ENCODE measurements at regions not wholly inside any gene's neighbourhood (a gene's known extent, or its start where the extent isn't known, plus 50 kb on each side); places are given as distances from the start of the nearest gene placed in this dataset.
A peak's percentile ranks its signal among the peaks of the same experiment; 100 is the strongest.

DNA sequence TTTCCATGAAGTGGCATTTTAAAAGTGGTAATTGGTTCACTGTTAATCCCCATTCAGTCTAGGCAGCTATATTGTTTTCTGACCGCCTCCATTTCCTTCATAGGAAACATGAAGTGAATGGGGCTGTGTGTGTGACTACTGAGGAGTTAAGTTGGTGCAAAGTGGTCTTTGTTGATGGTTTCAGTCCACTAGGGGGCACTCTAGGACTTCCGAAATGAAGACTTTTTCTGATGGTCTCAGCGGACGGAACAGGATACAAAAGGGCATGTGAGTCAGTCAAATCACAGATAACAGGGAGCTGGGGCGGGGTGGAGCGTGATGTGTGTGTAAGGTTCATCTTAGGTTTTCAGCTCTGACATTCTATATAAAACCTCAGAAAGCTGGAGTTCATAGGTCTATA lies 240.1 kb upstream of the OR4E1 start (continued):
- TF ChIP-seq MED13 (CRISPR knock-in tag; IDR thresholded peaks at IDR 0.05) (no peak), ZFP36 (IDR thresholded peaks at IDR 0.05; ENCODE audit: borderline replicate concordance, low read depth, low read length, partially characterized antibody) (no peak), SSRP1 (CRISPR knock-in tag; IDR thresholded peaks at IDR 0.05) (no peak), MAFK (conservative IDR thresholded peaks at IDR 0.05 in 1 of 2, IDR thresholded peaks at IDR 0.05 in 1 of 2; ENCODE audit: low read length in 2 of 2) (no peak), TBX3 (IDR thresholded peaks at IDR 0.05; ENCODE audit: borderline replicate concordance) (no peak), RAD21 (CRISPR knock-in tag; IDR thresholded peaks at IDR 0.05) (peak; percentile 38; the same call in 1 of the 2 replicates), SOX5 (CRISPR knock-in tag; IDR thresholded peaks at IDR 0.05; ENCODE audit: borderline replicate concordance) (no peak), ADNP (CRISPR knock-in tag; IDR thresholded peaks at IDR 0.05) (no peak), FOXO1 (CRISPR knock-in tag; IDR thresholded peaks at IDR 0.05) (0 out of 2 replicates have a peak, but pooled peaks have one; percentile 19), ISX (CRISPR knock-in tag; conservative IDR thresholded peaks at IDR 0.05) (no peak), ZNF234 (CRISPR knock-in tag; conservative IDR thresholded peaks at IDR 0.05) (no peak), CBX5 (CRISPR knock-in tag; IDR thresholded peaks at IDR 0.05; ENCODE audit: borderline replicate concordance) (no peak), TEAD3 (CRISPR knock-in tag; optimal IDR thresholded peaks at IDR 0.05; ENCODE audit: borderline replicate concordance) (peak; percentile 22), PHF21A (CRISPR knock-in tag; IDR thresholded peaks at IDR 0.05) (no peak), MBNL3 (CRISPR knock-in tag; conservative IDR thresholded peaks at IDR 0.05) (no peak), NFATC3 (CRISPR knock-in tag; IDR thresholded peaks at IDR 0.05) (no peak), IKZF4 (CRISPR knock-in tag; IDR thresholded peaks at IDR 0.05; ENCODE audit: borderline replicate concordance, low read depth, not compliant biosample characterization) (no peak), FOSL1 (CRISPR knock-in tag; IDR thresholded peaks at IDR 0.05; ENCODE audit: borderline replicate concordance) (peak; percentile 37; the same call in 1 of the 2 replicates), KLF12 (CRISPR knock-in tag; IDR thresholded peaks at IDR 0.05; ENCODE audit: borderline replicate concordance) (no peak), ERF (CRISPR knock-in tag; IDR thresholded peaks at IDR 0.05) (0 out of 2 replicates have a peak, but pooled peaks have one; percentile 25), ZNF563 (CRISPR knock-in tag; IDR thresholded peaks at IDR 0.05) (no peak), NFKB2 (CRISPR knock-in tag; IDR thresholded peaks at IDR 0.05; ENCODE audit: borderline replicate concordance) (no peak)
- TF ChIP-seq, protein P1, sequence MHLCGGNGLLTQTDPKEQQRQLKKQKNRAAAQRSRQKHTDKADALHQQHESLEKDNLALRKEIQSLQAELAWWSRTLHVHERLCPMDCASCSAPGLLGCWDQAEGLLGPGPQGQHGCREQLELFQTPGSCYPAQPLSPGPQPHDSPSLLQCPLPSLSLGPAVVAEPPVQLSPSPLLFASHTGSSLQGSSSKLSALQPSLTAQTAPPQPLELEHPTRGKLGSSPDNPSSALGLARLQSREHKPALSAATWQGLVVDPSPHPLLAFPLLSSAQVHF (CRISPR knock-in tag; IDR thresholded peaks at IDR 0.05): no peak
- TF ChIP-seq, protein P2, sequence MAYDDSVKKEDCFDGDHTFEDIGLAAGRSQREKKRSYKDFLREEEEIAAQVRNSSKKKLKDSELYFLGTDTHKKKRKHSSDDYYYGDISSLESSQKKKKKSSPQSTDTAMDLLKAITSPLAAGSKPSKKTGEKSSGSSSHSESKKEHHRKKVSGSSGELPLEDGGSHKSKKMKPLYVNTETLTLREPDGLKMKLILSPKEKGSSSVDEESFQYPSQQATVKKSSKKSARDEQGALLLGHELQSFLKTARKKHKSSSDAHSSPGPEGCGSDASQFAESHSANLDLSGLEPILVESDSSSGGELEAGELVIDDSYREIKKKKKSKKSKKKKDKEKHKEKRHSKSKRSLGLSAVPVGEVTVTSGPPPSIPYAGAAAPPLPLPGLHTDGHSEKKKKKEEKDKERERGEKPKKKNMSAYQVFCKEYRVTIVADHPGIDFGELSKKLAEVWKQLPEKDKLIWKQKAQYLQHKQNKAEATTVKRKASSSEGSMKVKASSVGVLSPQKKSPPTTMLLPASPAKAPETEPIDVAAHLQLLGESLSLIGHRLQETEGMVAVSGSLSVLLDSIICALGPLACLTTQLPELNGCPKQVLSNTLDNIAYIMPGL (CRISPR knock-in tag; IDR thresholded peaks at IDR 0.05; ENCODE audit: borderline replicate concordance in 1 of 2, low read depth in 1 of 2): peak in 1 of 2 experiments; percentile 32; a peak in 1 of 4 replicates
- TF ChIP-seq, protein P3, sequence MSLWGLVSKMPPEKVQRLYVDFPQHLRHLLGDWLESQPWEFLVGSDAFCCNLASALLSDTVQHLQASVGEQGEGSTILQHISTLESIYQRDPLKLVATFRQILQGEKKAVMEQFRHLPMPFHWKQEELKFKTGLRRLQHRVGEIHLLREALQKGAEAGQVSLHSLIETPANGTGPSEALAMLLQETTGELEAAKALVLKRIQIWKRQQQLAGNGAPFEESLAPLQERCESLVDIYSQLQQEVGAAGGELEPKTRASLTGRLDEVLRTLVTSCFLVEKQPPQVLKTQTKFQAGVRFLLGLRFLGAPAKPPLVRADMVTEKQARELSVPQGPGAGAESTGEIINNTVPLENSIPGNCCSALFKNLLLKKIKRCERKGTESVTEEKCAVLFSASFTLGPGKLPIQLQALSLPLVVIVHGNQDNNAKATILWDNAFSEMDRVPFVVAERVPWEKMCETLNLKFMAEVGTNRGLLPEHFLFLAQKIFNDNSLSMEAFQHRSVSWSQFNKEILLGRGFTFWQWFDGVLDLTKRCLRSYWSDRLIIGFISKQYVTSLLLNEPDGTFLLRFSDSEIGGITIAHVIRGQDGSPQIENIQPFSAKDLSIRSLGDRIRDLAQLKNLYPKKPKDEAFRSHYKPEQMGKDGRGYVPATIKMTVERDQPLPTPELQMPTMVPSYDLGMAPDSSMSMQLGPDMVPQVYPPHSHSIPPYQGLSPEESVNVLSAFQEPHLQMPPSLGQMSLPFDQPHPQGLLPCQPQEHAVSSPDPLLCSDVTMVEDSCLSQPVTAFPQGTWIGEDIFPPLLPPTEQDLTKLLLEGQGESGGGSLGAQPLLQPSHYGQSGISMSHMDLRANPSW (CRISPR knock-in tag; IDR thresholded peaks at IDR 0.05; ENCODE audit: borderline replicate concordance): no peak
- TF ChIP-seq, protein P4, sequence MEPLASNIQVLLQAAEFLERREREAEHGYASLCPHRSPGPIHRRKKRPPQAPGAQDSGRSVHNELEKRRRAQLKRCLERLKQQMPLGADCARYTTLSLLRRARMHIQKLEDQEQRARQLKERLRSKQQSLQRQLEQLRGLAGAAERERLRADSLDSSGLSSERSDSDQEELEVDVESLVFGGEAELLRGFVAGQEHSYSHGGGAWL (CRISPR knock-in tag; IDR thresholded peaks at IDR 0.05): no peak

Data from HepG2 (cell line).